H9 (cell line): ENCODE measurements at regions not wholly inside any gene's neighbourhood (a gene's known extent, or its start where the extent isn't known, plus 50 kb on each side); places are given as distances from the start of the nearest gene placed in this dataset.

ENCODE experiments used
- DNase-seq: peaks from one replicate; pipeline ENCODE4 v3.0.0-alpha.2; 2017
- H2AFZ ChIP-seq: one replicate; pipeline ENCODE4 v1.6.1; 2013; ENCODE audit warnings: mild to moderate bottlenecking, low read length, control low read depth, moderate library complexity
- H2AK5ac ChIP-seq: 2 replicates; pipeline ENCODE4 v1.6.1; 2013; ENCODE audit warnings: low read length, control low read depth, mixed read lengths; ENCODE audit not compliant: insufficient read length
- H2BK120ac ChIP-seq: one replicate; pipeline ENCODE4 v1.6.1; 2013; ENCODE audit warnings: low read depth, mild to moderate bottlenecking, low read length, control low read depth, inconsistent platforms; ENCODE audit not compliant: poor library complexity, severe bottlenecking
- H2BK12ac ChIP-seq: 2 replicates; pipeline ENCODE4 v1.6.1; 2013; ENCODE audit warnings: low read length, control low read depth, mixed read lengths, low read depth; ENCODE audit not compliant: insufficient read length
- H2BK15ac ChIP-seq: 2 replicates; pipeline ENCODE4 v1.6.1; 2013; ENCODE audit warnings: low read depth, low read length, control low read depth
- H2BK20ac ChIP-seq: one replicate; pipeline ENCODE4 v1.6.1; 2013; ENCODE audit warnings: low read depth, mild to moderate bottlenecking, low read length, control low read depth, inconsistent platforms; ENCODE audit not compliant: poor library complexity, severe bottlenecking
- H2BK5ac ChIP-seq: 2 replicates; pipeline ENCODE4 v1.6.1; 2013; ENCODE audit warnings: low read length, control low read depth, mixed read lengths; ENCODE audit not compliant: insufficient read length
- H3K14ac ChIP-seq: 2 replicates; pipeline ENCODE4 v1.6.1; 2013; ENCODE audit warnings: low read length, control low read depth; ENCODE audit not compliant: insufficient read depth
- H3K18ac ChIP-seq: 2 replicates; pipeline ENCODE4 v1.6.1; 2013; ENCODE audit warnings: low read depth, mild to moderate bottlenecking, mixed read lengths, low read length, control low read depth; ENCODE audit not compliant: insufficient read length
- H3K23ac ChIP-seq: 2 replicates; pipeline ENCODE4 v1.6.1; 2013; ENCODE audit warnings: low read length, control low read depth, mixed read lengths, low read depth; ENCODE audit not compliant: insufficient read length
- H3K23me2 ChIP-seq: 2 replicates; pipeline ENCODE4 v1.6.1; 2013; ENCODE audit warnings: low read depth, mild to moderate bottlenecking, mixed read lengths, low read length, control low read depth; ENCODE audit not compliant: insufficient read length, poor library complexity, severe bottlenecking
- H3K27ac ChIP-seq: 2 replicates; pipeline ENCODE4 v1.5.1; 2013; ENCODE audit warnings: low read length, control low read depth, mixed read lengths, low read depth; ENCODE audit not compliant: insufficient read length
- H3K27me3 ChIP-seq: 2 replicates; pipeline ENCODE4 v1.6.1; 2013; ENCODE audit warnings: low read length, control low read depth, inconsistent platforms; ENCODE audit not compliant: insufficient read depth
- H3K4ac ChIP-seq: 2 replicates; pipeline ENCODE4 v1.6.1; 2013; ENCODE audit warnings: low read depth, mild to moderate bottlenecking, control low read depth, inconsistent platforms, low read length, moderate library complexity
- H3K4me1 ChIP-seq: 2 replicates; pipeline ENCODE4 v1.6.1; 2013; ENCODE audit warnings: low read length, control low read depth, inconsistent platforms; ENCODE audit not compliant: insufficient read depth
- H3K4me2 ChIP-seq: 2 replicates; pipeline ENCODE4 v1.6.1; 2013; ENCODE audit warnings: low read length, control low read depth, mixed read lengths; ENCODE audit not compliant: insufficient read length, insufficient read depth
- H3K56ac ChIP-seq: 2 replicates; pipeline ENCODE4 v1.6.1; 2013; ENCODE audit warnings: low read depth, mild to moderate bottlenecking, mixed read lengths, low read length, control low read depth; ENCODE audit not compliant: insufficient read length
- H3K79me1 ChIP-seq: 2 replicates; pipeline ENCODE4 v1.6.1; 2013; ENCODE audit warnings: low read depth, mild to moderate bottlenecking, moderate library complexity, low read length, control low read depth, inconsistent platforms; ENCODE audit not compliant: insufficient read depth, poor library complexity, severe bottlenecking
- H3K79me2 ChIP-seq: 2 replicates; pipeline ENCODE4 v1.6.1; 2013; ENCODE audit warnings: low read length, control low read depth, inconsistent platforms; ENCODE audit not compliant: insufficient read depth
- H3K9ac ChIP-seq: 2 replicates; pipeline ENCODE4 v1.6.1; 2013; ENCODE audit warnings: low read length, control low read depth, mixed read lengths; ENCODE audit not compliant: insufficient read length; ENCODE audit errors: extremely low read depth
- H3K9me3 ChIP-seq: one replicate; pipeline ENCODE4 v1.6.1; 2013; ENCODE audit warnings: low read depth, low read length, inconsistent platforms; ENCODE audit not compliant: control insufficient read depth
- H3T11ph ChIP-seq: one replicate; pipeline ENCODE4 v1.6.1; 2013; ENCODE audit warnings: mild to moderate bottlenecking, low read length, control low read depth, inconsistent platforms
- H4K20me1 ChIP-seq: one replicate; pipeline ENCODE4 v1.6.1; 2013; ENCODE audit not compliant: control insufficient read depth, insufficient read length, insufficient read depth
- H4K5ac ChIP-seq: 2 replicates; pipeline ENCODE4 v1.6.1; 2013; ENCODE audit warnings: low read depth, mild to moderate bottlenecking, mixed read lengths, low read length, control low read depth; ENCODE audit not compliant: insufficient read length
- H4K8ac ChIP-seq: replicated peaks from 2 replicates; pipeline ENCODE4 v1.6.1; 2013; ENCODE audit warnings: low read length, control low read depth, mixed read lengths, low read depth; ENCODE audit not compliant: insufficient read length
- H4K91ac ChIP-seq: 2 replicates; pipeline ENCODE4 v1.6.1; 2013; ENCODE audit warnings: low read depth, mild to moderate bottlenecking, moderate library complexity, mixed read lengths, low read length, control low read depth; ENCODE audit not compliant: insufficient read length
- H3K27ac Mint-ChIP-seq, 3 experiments: 2 replicates in 2 of 3; 3 replicates in 1 of 3; pipeline ENCODE4 v1.8.0; 2020 to 2021; ENCODE audit warnings: mixed read lengths in 3 of 3, mild to moderate bottlenecking in 1 of 3, moderate library complexity in 1 of 3
- H3K27me3 Mint-ChIP-seq: 2 replicates; pipeline ENCODE4 v1.8.0; 2021; ENCODE audit warnings: low read depth, mild to moderate bottlenecking, moderate library complexity, mixed read lengths
- H3K36me3 Mint-ChIP-seq, 3 experiments: 2 replicates in 2 of 3; 3 replicates in 1 of 3; pipeline ENCODE4 v1.8.0; 2020 to 2021; ENCODE audit warnings: low read depth in 3 of 3, mixed read lengths in 3 of 3; ENCODE audit not compliant: insufficient read depth in 1 of 3
- H3K4me1 Mint-ChIP-seq, 2 experiments: 2 replicates each; pipeline ENCODE4 v1.8.0; 2020; ENCODE audit warnings: mixed read lengths in 2 of 2
- H3K4me3 Mint-ChIP-seq, 2 experiments: 2 replicates in 1 of 2; 3 replicates in 1 of 2; pipeline ENCODE4 v1.8.0; 2020 to 2021; ENCODE audit warnings: mild to moderate bottlenecking in 2 of 2, mixed read lengths in 2 of 2, moderate library complexity in 1 of 2
- H3K9me3 Mint-ChIP-seq, 2 experiments: 2 replicates in 1 of 2; 3 replicates in 1 of 2; pipeline ENCODE4 v1.8.0; 2020; ENCODE audit warnings: mild to moderate bottlenecking in 2 of 2, mixed read lengths in 2 of 2, moderate library complexity in 1 of 2
- CTCF ChIP-seq: fragments of 200-600 bp; sonication (generic); conservative IDR thresholded peaks from 3 replicates; pipeline ENCODE4 v1.8.0; 2021; ENCODE audit warnings: antibody characterized with exemption, mild to moderate bottlenecking
- WGBS: extraction: QIAGEN DNeasy Blood & Tissue Kit; methylation state at CpG from one replicate; pipeline ENCODE4 v1.1.7; 2013; ENCODE audit warnings: missing lambda C conversion rate, low lambda C conversion rate, mixed read lengths; ENCODE audit not compliant: insufficient read length; ENCODE audit errors: extremely low coverage; 5-methylcytosine and 5-hydroxymethylcytosine counted together

GRCh38 chr12:4014858-4015224, 141.6 kb upstream of the PARP11 start:
- Histone ChIP-seq H3K18ac (no peak overlapping the region), H3K14ac (no peak overlapping the region), H4K91ac (no peak overlapping the region), H2BK5ac (no peak overlapping the region), H3K4me2 (no peak overlapping the region), H3T11ph (no peak overlapping the region), H2BK120ac (no peak overlapping the region), H2BK12ac (no peak overlapping the region), H3K27ac (no peak overlapping the region), H3K23me2 (peaks cover 2% of the 10 kb centered on the region), H2BK20ac (no peak overlapping the region), H3K56ac (no peak overlapping the region), H2BK15ac (no peak overlapping the region), H3K4me1 (peaks cover 4% of the 10 kb centered on the region; the same call in 1 of the 2 replicates), H4K8ac (no peak overlapping the region), H3K79me2 (no peaks in the 10 kb centered on the region), H2AK5ac (no peak overlapping the region), H3K79me1 (no peaks in the 10 kb centered on the region), H3K23ac (no peak overlapping the region), H4K5ac (no peak overlapping the region), H4K20me1 (no peaks in the 10 kb centered on the region), H3K9me3 (no peaks in the 10 kb centered on the region), H3K4ac (no peak overlapping the region), H3K9ac (no peak overlapping the region), H2AFZ (no peak overlapping the region), H3K27me3 (no peaks in the 10 kb centered on the region)
- H3K27ac Mint-ChIP-seq, result no peak overlapping the region; a peak in 2 of 7 replicates
- H3K9me3 Mint-ChIP-seq, result peaks cover 0 to 4% of the 10 kb centered on the region in 2 experiments; a peak in 1 of 5 replicates
- H3K4me1 Mint-ChIP-seq, result peaks cover 13 to 28% of the 10 kb centered on the region in 2 experiments
- no peak for DNase-seq
- H3K36me3 Mint-ChIP-seq, result peaks cover 0 to 4% (median 0%) of the 10 kb centered on the region in 3 experiments; a peak in 3 of 7 replicates
- H3K27me3 Mint-ChIP-seq, result peaks cover 10% of the 10 kb centered on the region
- WGBS, result no CpG with 5 or more reads among the region's 6 CpGs
- H3K4me3 Mint-ChIP-seq, result no peak overlapping the region; a peak in 1 of 5 replicates
- no peak for TF ChIP-seq CTCF
